ENCODE measurements at regions not wholly inside any gene's neighbourhood (a gene's known extent, or its start where the extent isn't known, plus 50 kb on each side); places are given as distances from the start of the nearest gene placed in this dataset.
"Not testable (repeated sequence)": the region's sequence is repeated elsewhere in the genome, so short reads cannot be mapped to it uniquely, and the experiment has no call there.

GRCh38 chr7:91365097-91365496, 100.9 kb downstream of the FZD1 start:
- not testable (repeated sequence) for TF ChIP-seq CTCF (IDR thresholded peaks at IDR 0.05); EZH2 (IDR thresholded peaks at IDR 0.05; ENCODE audit: borderline replicate concordance, insufficient read depth, low read depth, low read length, poor library complexity, severe bottlenecking)
